ENCODE measurements at regions not wholly inside any gene's neighbourhood (a gene's known extent, or its start where the extent isn't known, plus 50 kb on each side); places are given as distances from the start of the nearest gene placed in this dataset.
"Not testable (repeated sequence)": the region's sequence is repeated elsewhere in the genome, so short reads cannot be mapped to it uniquely, and the experiment has no call there.

- Histone ChIP-seq H3K27me3 (ENCODE audit: control insufficient read depth in 2 of 2, insufficient read depth in 1 of 2, low read length in 1 of 2) (no peaks in the 10 kb centered on the region), H3K36me3 (ENCODE audit: control insufficient read depth in 2 of 2, insufficient read depth in 2 of 2, low read length in 1 of 2) (no peaks in the 10 kb centered on the region), H3K27ac (ENCODE audit: low read depth in 1 of 2, low read length in 1 of 2) (no peak overlapping the region), H3K4me1 (ENCODE audit: control insufficient read depth in 2 of 2, insufficient read depth in 2 of 2, low read length in 2 of 2) (no peaks in the 10 kb centered on the region), H3K4me3 (ENCODE audit: low read length in 2 of 2) (no peak overlapping the region), H3K9me3 (ENCODE audit: control insufficient read depth in 2 of 2, insufficient read depth in 1 of 2, low read length in 1 of 2) (no peaks in the 10 kb centered on the region)
- DNase-seq (ENCODE audit: low read depth in 6 of 9, low spot score in 9 of 9): no peak
- WGBS: 64% methylated on average over 13 of the region's 13 CpGs
Observed at GRCh38 chr13:87810391-87810801, 139.2 kb downstream of the SLITRK5 start.

- H3K4me1 ChIP-seq (ENCODE audit: control insufficient read depth in 2 of 2, insufficient read depth in 2 of 2, low read length in 2 of 2): no peaks in the 10 kb centered on the region
- no peak for DNase-seq (ENCODE audit: low read depth in 6 of 9, low spot score in 9 of 9)
Observed at GRCh38 chr13:87810920-87811344, 139.8 kb downstream of the SLITRK5 start.

GRCh38 chr13:87814403-87814802, 143.2 kb downstream of the SLITRK5 start:
- Histone ChIP-seq H3K4me1 (ENCODE audit: control insufficient read depth in 2 of 2, insufficient read depth in 2 of 2, low read length in 2 of 2) (no peaks in the 10 kb centered on the region), H3K36me3 (ENCODE audit: control insufficient read depth in 2 of 2, insufficient read depth in 2 of 2, low read length in 1 of 2) (no peaks in the 10 kb centered on the region), H3K4me3 (ENCODE audit: low read length in 2 of 2) (no peak overlapping the region), H3K27me3 (ENCODE audit: control insufficient read depth in 2 of 2, insufficient read depth in 1 of 2, low read length in 1 of 2) (no peaks in the 10 kb centered on the region), H3K9me3 (ENCODE audit: control insufficient read depth in 2 of 2, insufficient read depth in 1 of 2, low read length in 1 of 2) (no peaks in the 10 kb centered on the region), H3K27ac (ENCODE audit: low read depth in 1 of 2, low read length in 1 of 2) (no peak overlapping the region)
- DNase-seq (ENCODE audit: low read depth in 6 of 9, low spot score in 9 of 9): no peak
- WGBS: 74% methylated on average over 3 of the region's 3 CpGs

More at GRCh38 chr13:87810920-87811344, 139.8 kb downstream of the SLITRK5 start:
- WGBS: 91% methylated on average over 14 of the region's 14 CpGs
- Histone ChIP-seq H3K36me3 (ENCODE audit: control insufficient read depth in 2 of 2, insufficient read depth in 2 of 2, low read length in 1 of 2) (no peaks in the 10 kb centered on the region), H3K9me3 (ENCODE audit: control insufficient read depth in 2 of 2, insufficient read depth in 1 of 2, low read length in 1 of 2) (no peaks in the 10 kb centered on the region), H3K27me3 (ENCODE audit: control insufficient read depth in 2 of 2, insufficient read depth in 1 of 2, low read length in 1 of 2) (no peaks in the 10 kb centered on the region), H3K4me3 (ENCODE audit: low read length in 2 of 2) (no peak overlapping the region), H3K27ac (ENCODE audit: low read depth in 1 of 2, low read length in 1 of 2) (no peak overlapping the region)

GRCh38 chr13:87820241-87820640, 149.1 kb downstream of the SLITRK5 start:
- no peak for DNase-seq (ENCODE audit: low read depth in 6 of 9, low spot score in 9 of 9)
- H3K36me3 ChIP-seq (ENCODE audit: control insufficient read depth in 2 of 2, insufficient read depth in 2 of 2, low read length in 1 of 2): no peaks in the 10 kb centered on the region
- H3K27ac ChIP-seq (ENCODE audit: low read depth in 1 of 2, low read length in 1 of 2): no peak overlapping the region
- no peaks in the 10 kb centered on the region for H3K27me3 ChIP-seq (ENCODE audit: control insufficient read depth in 2 of 2, insufficient read depth in 1 of 2, low read length in 1 of 2)
- 80% methylated on average over 1 of the region's 1 CpG for WGBS
- H3K4me3 ChIP-seq (ENCODE audit: low read length in 2 of 2): no peak overlapping the region
- H3K9me3 ChIP-seq (ENCODE audit: control insufficient read depth in 2 of 2, insufficient read depth in 1 of 2, low read length in 1 of 2): no peaks in the 10 kb centered on the region
- no peaks in the 10 kb centered on the region for H3K4me1 ChIP-seq (ENCODE audit: control insufficient read depth in 2 of 2, insufficient read depth in 2 of 2, low read length in 2 of 2)

- WGBS: 88% methylated on average over 4 of the region's 4 CpGs
Observed at GRCh38 chr13:87821512-87821911, 150.3 kb downstream of the SLITRK5 start.

GRCh38 chr13:87826301-87826700, 155.1 kb downstream of the SLITRK5 start:
- DNase-seq (ENCODE audit: low read depth in 6 of 9, low spot score in 9 of 9); H3K36me3 ChIP-seq (ENCODE audit: control insufficient read depth in 2 of 2, insufficient read depth in 2 of 2, low read length in 1 of 2); H3K27me3 ChIP-seq (ENCODE audit: control insufficient read depth in 2 of 2, insufficient read depth in 1 of 2, low read length in 1 of 2); H3K4me1 ChIP-seq (ENCODE audit: control insufficient read depth in 2 of 2, insufficient read depth in 2 of 2, low read length in 2 of 2); H3K27ac ChIP-seq (ENCODE audit: low read depth in 1 of 2, low read length in 1 of 2); H3K9me3 ChIP-seq (ENCODE audit: control insufficient read depth in 2 of 2, insufficient read depth in 1 of 2, low read length in 1 of 2); H3K4me3 ChIP-seq (ENCODE audit: low read length in 2 of 2): not testable (repeated sequence)
- 85% methylated on average over 2 of the region's 2 CpGs for WGBS

More at GRCh38 chr13:87821512-87821911, 150.3 kb downstream of the SLITRK5 start:
- no peak overlapping the region for H3K27ac ChIP-seq (ENCODE audit: low read depth in 1 of 2, low read length in 1 of 2)
- no peaks in the 10 kb centered on the region for H3K9me3 ChIP-seq (ENCODE audit: control insufficient read depth in 2 of 2, insufficient read depth in 1 of 2, low read length in 1 of 2)
- H3K27me3 ChIP-seq (ENCODE audit: control insufficient read depth in 2 of 2, insufficient read depth in 1 of 2, low read length in 1 of 2): no peaks in the 10 kb centered on the region
- no peaks in the 10 kb centered on the region for H3K4me1 ChIP-seq (ENCODE audit: control insufficient read depth in 2 of 2, insufficient read depth in 2 of 2, low read length in 2 of 2)
- no peak for DNase-seq (ENCODE audit: low read depth in 6 of 9, low spot score in 9 of 9)
- no peaks in the 10 kb centered on the region for H3K36me3 ChIP-seq (ENCODE audit: control insufficient read depth in 2 of 2, insufficient read depth in 2 of 2, low read length in 1 of 2)
- H3K4me3 ChIP-seq (ENCODE audit: low read length in 2 of 2): no peak overlapping the region

GRCh38 chr13:87827479-87827878, 156.3 kb downstream of the SLITRK5 start:
- no peaks in the 10 kb centered on the region for H3K27me3 ChIP-seq (ENCODE audit: control insufficient read depth in 2 of 2, insufficient read depth in 1 of 2, low read length in 1 of 2)
- no peak overlapping the region for H3K4me3 ChIP-seq (ENCODE audit: low read length in 2 of 2)
- no peak for DNase-seq (ENCODE audit: low read depth in 6 of 9, low spot score in 9 of 9)
- H3K36me3 ChIP-seq (ENCODE audit: control insufficient read depth in 2 of 2, insufficient read depth in 2 of 2, low read length in 1 of 2): no peaks in the 10 kb centered on the region
- no peaks in the 10 kb centered on the region for H3K9me3 ChIP-seq (ENCODE audit: control insufficient read depth in 2 of 2, insufficient read depth in 1 of 2, low read length in 1 of 2)
- no peaks in the 10 kb centered on the region for H3K4me1 ChIP-seq (ENCODE audit: control insufficient read depth in 2 of 2, insufficient read depth in 2 of 2, low read length in 2 of 2)
- H3K27ac ChIP-seq (ENCODE audit: low read depth in 1 of 2, low read length in 1 of 2): no peak overlapping the region
- 96% methylated on average over 4 of the region's 4 CpGs for WGBS

- DNase-seq (ENCODE audit: low read depth in 6 of 9, low spot score in 9 of 9): no peak
- Histone ChIP-seq H3K27ac (ENCODE audit: low read depth in 1 of 2, low read length in 1 of 2) (no peak overlapping the region), H3K36me3 (ENCODE audit: control insufficient read depth in 2 of 2, insufficient read depth in 2 of 2, low read length in 1 of 2) (no peaks in the 10 kb centered on the region), H3K4me3 (ENCODE audit: low read length in 2 of 2) (no peak overlapping the region), H3K9me3 (ENCODE audit: control insufficient read depth in 2 of 2, insufficient read depth in 1 of 2, low read length in 1 of 2) (no peaks in the 10 kb centered on the region), H3K27me3 (ENCODE audit: control insufficient read depth in 2 of 2, insufficient read depth in 1 of 2, low read length in 1 of 2) (no peaks in the 10 kb centered on the region), H3K4me1 (ENCODE audit: control insufficient read depth in 2 of 2, insufficient read depth in 2 of 2, low read length in 2 of 2) (no peaks in the 10 kb centered on the region)
- WGBS: 79% methylated on average over 1 of the region's 1 CpG
Observed at GRCh38 chr13:87837522-87837921, 166.4 kb downstream of the SLITRK5 start.

GRCh38 chr13:87837946-87838345, 166.8 kb downstream of the SLITRK5 start:
- Histone ChIP-seq H3K27ac (ENCODE audit: low read depth in 1 of 2, low read length in 1 of 2) (no peak overlapping the region), H3K4me1 (ENCODE audit: control insufficient read depth in 2 of 2, insufficient read depth in 2 of 2, low read length in 2 of 2) (no peaks in the 10 kb centered on the region), H3K27me3 (ENCODE audit: control insufficient read depth in 2 of 2, insufficient read depth in 1 of 2, low read length in 1 of 2) (no peaks in the 10 kb centered on the region), H3K36me3 (ENCODE audit: control insufficient read depth in 2 of 2, insufficient read depth in 2 of 2, low read length in 1 of 2) (no peaks in the 10 kb centered on the region), H3K4me3 (ENCODE audit: low read length in 2 of 2) (no peak overlapping the region), H3K9me3 (ENCODE audit: control insufficient read depth in 2 of 2, insufficient read depth in 1 of 2, low read length in 1 of 2) (no peaks in the 10 kb centered on the region)
- WGBS: 79% methylated on average over 1 of the region's 1 CpG
- no peak for DNase-seq (ENCODE audit: low read depth in 6 of 9, low spot score in 9 of 9)

GRCh38 chr13:87851410-87851809, 180.2 kb downstream of the SLITRK5 start:
- H3K27ac ChIP-seq (ENCODE audit: low read depth in 1 of 2, low read length in 1 of 2): no peak overlapping the region
- no peak for DNase-seq (ENCODE audit: low read depth in 6 of 9, low spot score in 9 of 9)
- no peaks in the 10 kb centered on the region for H3K4me1 ChIP-seq (ENCODE audit: control insufficient read depth in 2 of 2, insufficient read depth in 2 of 2, low read length in 2 of 2)
- no peaks in the 10 kb centered on the region for H3K9me3 ChIP-seq (ENCODE audit: control insufficient read depth in 2 of 2, insufficient read depth in 1 of 2, low read length in 1 of 2)
- no peak overlapping the region for H3K4me3 ChIP-seq (ENCODE audit: low read length in 2 of 2)
- WGBS: 96% methylated on average over 2 of the region's 2 CpGs
- H3K36me3 ChIP-seq (ENCODE audit: control insufficient read depth in 2 of 2, insufficient read depth in 2 of 2, low read length in 1 of 2): no peaks in the 10 kb centered on the region
- no peaks in the 10 kb centered on the region for H3K27me3 ChIP-seq (ENCODE audit: control insufficient read depth in 2 of 2, insufficient read depth in 1 of 2, low read length in 1 of 2)

Measured in thymus (tissue), 11 donors.